Mesenchymal stem cell (in vitro differentiated cells and primary cell): ENCODE measurements at regions not wholly inside any gene's neighbourhood (a gene's known extent, or its start where the extent isn't known, plus 50 kb on each side); places are given as distances from the start of the nearest gene placed in this dataset.

Source experiments
- DNase-seq: peaks from one replicate; pipeline ENCODE4 v3.0.0-alpha.2; 2013
- H2AFZ ChIP-seq: one replicate; pipeline ENCODE4 v1.6.1; 2013; ENCODE audit warnings: low read depth, mild to moderate bottlenecking, control low read depth, inconsistent platforms, low read length, moderate library complexity
- H2AK5ac ChIP-seq: 2 replicates; pipeline ENCODE4 v1.6.1; 2013; ENCODE audit warnings: low read length, moderate library complexity, mild to moderate bottlenecking, inconsistent platforms; ENCODE audit not compliant: severe bottlenecking
- H2BK120ac ChIP-seq: one replicate; pipeline ENCODE4 v1.6.1; 2013; ENCODE audit warnings: low read depth, mild to moderate bottlenecking, inconsistent platforms, low read length, moderate library complexity
- H2BK12ac ChIP-seq, 2 experiments: one replicate each; pipeline ENCODE4 v1.6.1; 2013; ENCODE audit warnings: inconsistent platforms in 2 of 2, low read length in 2 of 2, mild to moderate bottlenecking in 2 of 2, moderate library complexity in 2 of 2, control low read depth in 1 of 2
- H2BK15ac ChIP-seq: one replicate; pipeline ENCODE4 v1.6.1; 2013; ENCODE audit warnings: mild to moderate bottlenecking, low read depth, inconsistent platforms; ENCODE audit not compliant: poor library complexity, severe bottlenecking
- H2BK5ac ChIP-seq: 2 replicates; pipeline ENCODE4 v1.6.1; 2013; ENCODE audit warnings: low read depth, mild to moderate bottlenecking, low read length, control low read depth, inconsistent platforms; ENCODE audit not compliant: poor library complexity, severe bottlenecking
- H3K14ac ChIP-seq, 2 experiments: one replicate each; pipeline ENCODE4 v1.6.1; 2013; ENCODE audit warnings: inconsistent platforms in 2 of 2, low read length in 2 of 2, control low read depth in 1 of 2, mild to moderate bottlenecking in 1 of 2, moderate library complexity in 1 of 2
- H3K18ac ChIP-seq, 2 experiments: one replicate each; pipeline ENCODE4 v1.6.1; 2013; ENCODE audit warnings: inconsistent platforms in 2 of 2, low read length in 2 of 2, control low read depth in 1 of 2, low read depth in 1 of 2, mild to moderate bottlenecking in 1 of 2
- H3K23ac ChIP-seq, 2 experiments: one replicate each; pipeline ENCODE4 v1.6.1; 2013; ENCODE audit warnings: inconsistent platforms in 2 of 2, low read length in 2 of 2, mild to moderate bottlenecking in 2 of 2, moderate library complexity in 2 of 2, control low read depth in 1 of 2
- H3K27ac ChIP-seq: 2 replicates; pipeline ENCODE4 v1.5.1; 2013; ENCODE audit warnings: mild to moderate bottlenecking, moderate library complexity, low read length, control low read depth, inconsistent platforms; ENCODE audit not compliant: poor library complexity, severe bottlenecking
- H3K27me3 ChIP-seq, 2 experiments: 2 replicates each; pipeline versions ENCODE4 v1.6.1 to v1.7.0; 2013; ENCODE audit warnings: low read length in 2 of 2, mild to moderate bottlenecking in 2 of 2, moderate library complexity in 2 of 2, control low read depth in 1 of 2, inconsistent platforms in 1 of 2; ENCODE audit not compliant: control insufficient read depth in 1 of 2, insufficient read depth in 1 of 2
- H3K36me3 ChIP-seq, 2 experiments: 2 replicates each; pipeline versions ENCODE4 v1.6.1 to v1.7.0; 2013; ENCODE audit warnings: low read length in 2 of 2, control low read depth in 1 of 2, inconsistent platforms in 1 of 2, low read depth in 1 of 2, mild to moderate bottlenecking in 1 of 2; ENCODE audit not compliant: insufficient read depth in 2 of 2, control insufficient read depth in 1 of 2
- H3K4ac ChIP-seq, 2 experiments: one replicate each; pipeline ENCODE4 v1.6.1; 2013; ENCODE audit warnings: inconsistent platforms in 2 of 2, low read length in 2 of 2, mild to moderate bottlenecking in 2 of 2, moderate library complexity in 2 of 2, control low read depth in 1 of 2, low read depth in 1 of 2
- H3K4me1 ChIP-seq: 2 replicates; pipeline ENCODE4 v1.6.1; 2013; ENCODE audit warnings: low read depth, low read length, control low read depth; ENCODE audit not compliant: control insufficient read depth, insufficient read depth
- H3K4me2 ChIP-seq: 2 replicates; pipeline ENCODE4 v1.6.1; 2013; ENCODE audit warnings: low read length, mild to moderate bottlenecking, inconsistent platforms; ENCODE audit not compliant: poor library complexity, severe bottlenecking
- H3K4me3 ChIP-seq, 2 experiments: 2 replicates each; pipeline versions ENCODE4 v1.5.1 to v1.7.0; 2013; ENCODE audit warnings: low read length in 2 of 2, mild to moderate bottlenecking in 2 of 2, control low read depth in 1 of 2, low read depth in 1 of 2; ENCODE audit not compliant: insufficient read depth in 1 of 2
- H3K79me1 ChIP-seq: replicated peaks from 2 replicates; pipeline ENCODE4 v1.6.1; 2013; ENCODE audit warnings: mild to moderate bottlenecking, control low read depth, low read length, inconsistent platforms; ENCODE audit not compliant: poor library complexity, severe bottlenecking
- H3K9ac ChIP-seq: 2 replicates; pipeline ENCODE4 v1.7.0; 2013; ENCODE audit warnings: mild to moderate bottlenecking, low read length, moderate library complexity
- H3K9me3 ChIP-seq: 2 replicates; pipeline ENCODE4 v1.7.0; 2013; ENCODE audit warnings: mild to moderate bottlenecking, low read length; ENCODE audit not compliant: control insufficient read depth
- H4K8ac ChIP-seq: one replicate; pipeline ENCODE4 v1.6.1; 2013; ENCODE audit warnings: inconsistent platforms, mild to moderate bottlenecking, low read length, moderate library complexity
- H4K91ac ChIP-seq: one replicate; pipeline ENCODE4 v1.6.1; 2013; ENCODE audit warnings: mild to moderate bottlenecking, low read length, inconsistent platforms
- WGBS: methylation state at CpG from one replicate; pipeline ENCODE4 v1.1.7; 2013; ENCODE audit warnings: mixed read lengths; 5-methylcytosine and 5-hydroxymethylcytosine counted together

GRCh38 chr10:111275091-111275490 lies 198.3 kb downstream of the ADRA2A start:
- Histone ChIP-seq H2BK120ac (no peak overlapping the region), H4K91ac (no peak overlapping the region), H3K18ac (no peak overlapping the region), H2BK5ac (no peak overlapping the region), H3K14ac (no peak overlapping the region), H3K27me3 (no peaks in the 10 kb centered on the region), H3K27ac (no peak overlapping the region), H3K9me3 (no peaks in the 10 kb centered on the region), H2BK15ac (no peak overlapping the region), H2AFZ (no peak overlapping the region), H3K4me2 (no peak overlapping the region), H3K9ac (no peak overlapping the region), H3K36me3 (no peaks in the 10 kb centered on the region), H3K4me3 (no peak overlapping the region), H3K23ac (no peak overlapping the region), H2AK5ac (no peak overlapping the region), H2BK12ac (no peak overlapping the region), H3K79me1 (no peaks in the 10 kb centered on the region), H4K8ac (no peak overlapping the region), H3K4me1 (peaks cover 2% of the 10 kb centered on the region), H3K4ac (no peak overlapping the region)
- WGBS: 73% methylated on average over 1 of the region's 1 CpG
- no peak for DNase-seq

GRCh38 chr10:111277661-111278060 lies 200.8 kb downstream of the ADRA2A start:
- Histone ChIP-seq H3K27me3 (no peaks in the 10 kb centered on the region), H4K8ac (no peak overlapping the region), H3K18ac (no peak overlapping the region), H2AFZ (no peak overlapping the region), H2AK5ac (no peak overlapping the region), H3K4ac (no peak overlapping the region), H3K36me3 (no peaks in the 10 kb centered on the region), H3K14ac (no peak overlapping the region), H3K4me2 (no peak overlapping the region), H3K27ac (no peak overlapping the region), H3K9ac (no peak overlapping the region), H3K4me3 (no peak overlapping the region), H2BK12ac (no peak overlapping the region), H4K91ac (no peak overlapping the region), H2BK15ac (no peak overlapping the region), H2BK120ac (no peak overlapping the region), H3K23ac (no peak overlapping the region), H3K4me1 (peaks cover 2% of the 10 kb centered on the region), H3K79me1 (no peaks in the 10 kb centered on the region), H2BK5ac (no peak overlapping the region), H3K9me3 (no peaks in the 10 kb centered on the region)
- WGBS: 80% methylated on average over 6 of the region's 6 CpGs
- no peak for DNase-seq

DNA sequence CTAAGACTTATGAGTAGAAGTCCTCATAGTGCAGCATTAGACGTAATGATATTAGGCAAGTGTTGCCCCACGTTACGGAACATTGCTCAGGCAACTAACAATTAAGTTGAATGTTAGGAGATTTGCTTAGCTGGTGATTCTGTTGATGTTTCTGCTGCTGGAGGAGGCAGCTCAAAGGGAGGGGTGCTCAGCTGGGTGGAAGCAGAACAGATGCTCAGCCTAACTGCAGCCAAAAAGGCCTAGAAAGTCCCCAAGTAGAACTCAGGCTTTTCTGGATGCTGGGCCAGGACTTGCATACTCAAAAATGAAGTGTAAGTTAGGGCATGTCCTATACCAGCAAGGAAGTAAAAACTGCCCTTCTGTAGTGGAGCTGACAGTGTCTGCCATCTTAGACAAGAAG lies 201.4 kb downstream of the ADRA2A start:
- Histone ChIP-seq H3K36me3 (no peaks in the 10 kb centered on the region), H3K27ac (no peak overlapping the region), H2AK5ac (no peak overlapping the region), H3K14ac (no peak overlapping the region), H3K9me3 (no peaks in the 10 kb centered on the region), H3K4ac (no peak overlapping the region), H3K79me1 (no peaks in the 10 kb centered on the region), H3K27me3 (no peaks in the 10 kb centered on the region), H3K4me2 (no peak overlapping the region), H3K4me1 (peaks cover 2% of the 10 kb centered on the region), H2BK5ac (no peak overlapping the region), H2AFZ (no peak overlapping the region), H3K23ac (no peak overlapping the region), H2BK120ac (no peak overlapping the region), H2BK12ac (no peak overlapping the region), H4K91ac (no peak overlapping the region), H4K8ac (no peak overlapping the region), H3K4me3 (no peak overlapping the region), H3K9ac (no peak overlapping the region), H2BK15ac (no peak overlapping the region), H3K18ac (no peak overlapping the region)
- DNase-seq: no peak
- WGBS: 88% methylated on average over 3 of the region's 3 CpGs

DNA sequence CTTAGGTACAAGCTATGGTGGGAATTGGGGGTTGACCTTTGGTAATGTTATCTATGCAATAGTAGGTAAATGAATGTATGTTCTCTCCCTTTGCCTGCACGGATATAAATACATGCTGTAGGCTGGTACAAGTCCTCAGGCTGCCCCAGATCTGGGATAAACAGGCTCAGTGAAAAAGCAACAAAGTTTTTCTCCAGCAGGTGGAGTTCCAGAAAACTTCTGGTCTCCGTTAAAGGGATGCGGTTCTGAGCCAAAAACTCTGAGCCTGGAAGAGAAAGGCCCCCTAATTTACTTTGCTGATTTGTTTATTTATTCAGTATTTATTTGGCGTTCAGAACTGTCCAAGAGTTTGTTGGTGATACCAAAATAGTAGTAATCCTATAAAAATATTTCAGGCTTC lies 204.7 kb downstream of the ADRA2A start:
- Histone ChIP-seq H3K4me3 (no peak overlapping the region), H2AK5ac (no peak overlapping the region), H2AFZ (no peak overlapping the region), H3K4ac (no peak overlapping the region), H3K18ac (no peak overlapping the region), H3K4me2 (no peak overlapping the region), H4K91ac (no peak overlapping the region), H3K9me3 (no peaks in the 10 kb centered on the region), H3K14ac (no peak overlapping the region), H2BK12ac (no peak overlapping the region), H3K4me1 (no peaks in the 10 kb centered on the region), H3K27ac (no peak overlapping the region), H3K36me3 (no peaks in the 10 kb centered on the region), H2BK15ac (no peak overlapping the region), H4K8ac (no peak overlapping the region), H3K23ac (no peak overlapping the region), H3K27me3 (no peaks in the 10 kb centered on the region), H2BK120ac (no peak overlapping the region), H2BK5ac (no peak overlapping the region), H3K79me1 (no peaks in the 10 kb centered on the region), H3K9ac (no peak overlapping the region)
- WGBS: 50% methylated on average over 4 of the region's 4 CpGs
- peak; percentile 22 for DNase-seq
